ENCODE measurements at regions not wholly inside any gene's neighbourhood (a gene's known extent, or its start where the extent isn't known, plus 50 kb on each side); places are given as distances from the start of the nearest gene placed in this dataset.

- Histone ChIP-seq H3K79me2 (ENCODE audit: insufficient read depth, low read length) (no peaks in the 10 kb centered on the region), H3K4me3 (ENCODE audit: insufficient read depth, low read depth, low read length) (no peak overlapping the region), H3K27me3 (ENCODE audit: insufficient read depth, low read length) (no peaks in the 10 kb centered on the region), H3K9ac (ENCODE audit: low read length) (no peak overlapping the region), H3K4me1 (ENCODE audit: insufficient read depth, low read length) (no peaks in the 10 kb centered on the region), H3K9me3 (ENCODE audit: insufficient read depth, low read depth, low read length) (no peaks in the 10 kb centered on the region), H3K36me3 (ENCODE audit: insufficient read depth, low read length) (no peaks in the 10 kb centered on the region), H4K20me1 (ENCODE audit: insufficient read depth, low read length) (no peaks in the 10 kb centered on the region), H2AFZ (ENCODE audit: low read depth, low read length) (no peak overlapping the region), H3K27ac (ENCODE audit: low read depth, low read length) (no peak overlapping the region), H3K4me2 (ENCODE audit: low read length) (no peak overlapping the region)
- no peak overlapping the region for H3K4me3 Mint-ChIP-seq (ENCODE audit: unreplicated experiment)
- H3K4me1 Mint-ChIP-seq (ENCODE audit: low read depth, unreplicated experiment) = no peaks in the 10 kb centered on the region
- no peak for TF ChIP-seq CTCF (IDR thresholded peaks at IDR 0.05; ENCODE audit: insufficient read depth, low read depth, low read length)
- no peak for TF ChIP-seq EZH2 (IDR thresholded peaks at IDR 0.05; ENCODE audit: insufficient read depth, low read length)
- H3K36me3 Mint-ChIP-seq (ENCODE audit: low read depth, unreplicated experiment) = no peaks in the 10 kb centered on the region
- DNase-seq (ENCODE audit: low read depth) = no peak
- H3K27me3 Mint-ChIP-seq (ENCODE audit: low read depth, unreplicated experiment) = peaks cover 52% of the 10 kb centered on the region
- no peak overlapping the region for H3K27ac Mint-ChIP-seq (ENCODE audit: unreplicated experiment)
- no peak for FAIRE-seq
- H3K9me3 Mint-ChIP-seq (ENCODE audit: unreplicated experiment) = peaks cover under 1% of the 10 kb centered on the region
Measured at GRCh38 chr4:3829211-3829955, 63.2 kb downstream of the ADRA2C start.

GRCh38 chr4:3829956-3830773 is 64.0 kb downstream of the ADRA2C start:
- no peak overlapping the region for H2AFZ ChIP-seq (ENCODE audit: low read depth, low read length)
- H3K4me1 ChIP-seq (ENCODE audit: insufficient read depth, low read length) = no peaks in the 10 kb centered on the region
- H3K9ac ChIP-seq (ENCODE audit: low read length) = no peak overlapping the region
- H3K27me3 Mint-ChIP-seq (ENCODE audit: low read depth, unreplicated experiment) = peaks cover 52% of the 10 kb centered on the region
- no peak overlapping the region for H3K4me3 Mint-ChIP-seq (ENCODE audit: unreplicated experiment)
- no peaks in the 10 kb centered on the region for H3K9me3 Mint-ChIP-seq (ENCODE audit: unreplicated experiment)
- H3K27ac ChIP-seq (ENCODE audit: low read depth, low read length) = no peak overlapping the region
- no peaks in the 10 kb centered on the region for H3K9me3 ChIP-seq (ENCODE audit: insufficient read depth, low read depth, low read length)
- no peaks in the 10 kb centered on the region for H3K79me2 ChIP-seq (ENCODE audit: insufficient read depth, low read length)
- H3K36me3 ChIP-seq (ENCODE audit: insufficient read depth, low read length) = no peaks in the 10 kb centered on the region
- no peaks in the 10 kb centered on the region for H4K20me1 ChIP-seq (ENCODE audit: insufficient read depth, low read length)
- no peak overlapping the region for H3K27ac Mint-ChIP-seq (ENCODE audit: unreplicated experiment)
- H3K4me1 Mint-ChIP-seq (ENCODE audit: low read depth, unreplicated experiment) = no peaks in the 10 kb centered on the region
- FAIRE-seq = no peak
- no peak for DNase-seq (ENCODE audit: low read depth)
- H3K36me3 Mint-ChIP-seq (ENCODE audit: low read depth, unreplicated experiment) = no peaks in the 10 kb centered on the region
- no peak overlapping the region for H3K4me3 ChIP-seq (ENCODE audit: insufficient read depth, low read depth, low read length)
- H3K27me3 ChIP-seq (ENCODE audit: insufficient read depth, low read length) = no peaks in the 10 kb centered on the region
- TF ChIP-seq EZH2 (IDR thresholded peaks at IDR 0.05; ENCODE audit: insufficient read depth, low read length) (no peak), CTCF (IDR thresholded peaks at IDR 0.05; ENCODE audit: insufficient read depth, low read depth, low read length) (no peak)
- no peak overlapping the region for H3K4me2 ChIP-seq (ENCODE audit: low read length)
